HCT116 (cell line): ENCODE measurements at regions not wholly inside any gene's neighbourhood (a gene's known extent, or its start where the extent isn't known, plus 50 kb on each side); places are given as distances from the start of the nearest gene placed in this dataset.

Experiments used
- CTCF ChIP-seq, 3 experiments: fragments of 200-600 bp in 1 of 3; sonication (generic) in 1 of 3; IDR thresholded peaks in 2 of 3; conservative IDR thresholded peaks in 1 of 3; 2 replicates each; pipeline ENCODE4 v1.5.1; 2012 to 2017; ENCODE audit warnings: low read depth in 2 of 3, low read length in 2 of 3, antibody characterized with exemption in 1 of 3, borderline replicate concordance in 1 of 3, control low read depth in 1 of 3, mild to moderate bottlenecking in 1 of 3, mixed read lengths in 1 of 3, mixed run types in 1 of 3, moderate library complexity in 1 of 3; ENCODE audit not compliant: insufficient read depth in 1 of 3
- EGR1 ChIP-seq: IDR thresholded peaks from 2 replicates; pipeline ENCODE4 v1.6.1; 2012; ENCODE audit warnings: low read depth
- EZH2 ChIP-seq: fragments of 200-600 bp; sonication (generic); IDR thresholded peaks from 2 replicates; pipeline ENCODE4 v1.6.1; 2017; ENCODE audit warnings: antibody characterized with exemption, mixed run types
- EZH2phosphoT487 ChIP-seq: fragments of 200-600 bp; IDR thresholded peaks from 2 replicates; pipeline ENCODE4 v1.6.1; 2018; ENCODE audit warnings: antibody characterized with exemption, borderline replicate concordance
- JUND ChIP-seq: IDR thresholded peaks from 2 replicates; pipeline ENCODE4 v1.6.1; 2012
- MAX ChIP-seq: IDR thresholded peaks from 2 replicates; pipeline ENCODE4 v1.6.1; 2012
- POLR2AphosphoS5 ChIP-seq: IDR thresholded peaks from 2 replicates; pipeline ENCODE4 v1.6.1; 2011; ENCODE audit warnings: mild to moderate bottlenecking, low read depth, low read length, moderate library complexity
- REST ChIP-seq: IDR thresholded peaks from 2 replicates; pipeline ENCODE4 v1.6.1; 2012; ENCODE audit warnings: low read depth
- SRF ChIP-seq: IDR thresholded peaks from 2 replicates; pipeline ENCODE4 v1.6.1; 2012; ENCODE audit warnings: low read depth

- TF ChIP-seq EGR1, result no peak
- no peak for TF ChIP-seq CTCF (IDR thresholded peaks at IDR 0.05 in 2 of 3, conservative IDR thresholded peaks at IDR 0.05 in 1 of 3; ENCODE audit: borderline replicate concordance in 1 of 3, insufficient read depth in 1 of 3, low read depth in 2 of 3, low read length in 2 of 3)
- no peak for TF ChIP-seq REST
- TF ChIP-seq EZH2phosphoT487, result no peak
- no peak for TF ChIP-seq EZH2
- no peak for TF ChIP-seq MAX
- no peak for TF ChIP-seq POLR2AphosphoS5
- TF ChIP-seq SRF, result no peak
- TF ChIP-seq JUND, result no peak
Measured at GRCh38 chr10:89952751-89953150, 251.4 kb downstream of the KIF20B start.
